ENCODE measurements at regions not wholly inside any gene's neighbourhood (a gene's known extent, or its start where the extent isn't known, plus 50 kb on each side); places are given as distances from the start of the nearest gene placed in this dataset.
"Not testable (repeated sequence)": the region's sequence is repeated elsewhere in the genome, so short reads cannot be mapped to it uniquely, and the experiment has no call there.

GRCh38 chr3:81198216-81198615, 563.2 kb downstream of the GBE1 start:
- no peak for TF ChIP-seq CTCF (conservative IDR thresholded peaks at IDR 0.05)
- no peak overlapping the region for H3K27ac ChIP-seq

GRCh38 chr3:81197386-81197785, 564.1 kb downstream of the GBE1 start:
- no peak for TF ChIP-seq CTCF (conservative IDR thresholded peaks at IDR 0.05)
- no peak overlapping the region for H3K27ac ChIP-seq

GRCh38 chr3:81195478-81195877, 566.0 kb downstream of the GBE1 start:
- TF ChIP-seq CTCF (conservative IDR thresholded peaks at IDR 0.05), result no peak
- no peak overlapping the region for H3K27ac ChIP-seq

- no peak for TF ChIP-seq CTCF (conservative IDR thresholded peaks at IDR 0.05)
These were observed 575.0 kb downstream of the GBE1 start for GRCh38 chr3:81186412-81186811.

GRCh38 chr3:81182086-81182875, 579.2 kb downstream of the GBE1 start:
- H3K27ac ChIP-seq, result not testable (repeated sequence)

More at GRCh38 chr3:81186412-81186811, 575.0 kb downstream of the GBE1 start:
- H3K27ac ChIP-seq, result no peak overlapping the region

GRCh38 chr3:81173514-81173913, 587.9 kb downstream of the GBE1 start:
- no peak overlapping the region for H3K27ac ChIP-seq
- TF ChIP-seq CTCF (conservative IDR thresholded peaks at IDR 0.05), result peak; percentile 70

- no peak for TF ChIP-seq CTCF (conservative IDR thresholded peaks at IDR 0.05)
- no peak overlapping the region for H3K27ac ChIP-seq
These were observed 591.1 kb downstream of the GBE1 start for GRCh38 chr3:81170298-81170697.

- no peak overlapping the region for H3K27ac ChIP-seq
- no peak for TF ChIP-seq CTCF (conservative IDR thresholded peaks at IDR 0.05)
These were observed 596.6 kb downstream of the GBE1 start for GRCh38 chr3:81164806-81165205.
